ENCODE measurements at regions not wholly inside any gene's neighbourhood (a gene's known extent, or its start where the extent isn't known, plus 50 kb on each side); places are given as distances from the start of the nearest gene placed in this dataset.

- no peak overlapping the region for H3K9ac ChIP-seq (ENCODE audit: low read depth in 2 of 2, low read length in 2 of 2)
- TF ChIP-seq, protein P1, sequence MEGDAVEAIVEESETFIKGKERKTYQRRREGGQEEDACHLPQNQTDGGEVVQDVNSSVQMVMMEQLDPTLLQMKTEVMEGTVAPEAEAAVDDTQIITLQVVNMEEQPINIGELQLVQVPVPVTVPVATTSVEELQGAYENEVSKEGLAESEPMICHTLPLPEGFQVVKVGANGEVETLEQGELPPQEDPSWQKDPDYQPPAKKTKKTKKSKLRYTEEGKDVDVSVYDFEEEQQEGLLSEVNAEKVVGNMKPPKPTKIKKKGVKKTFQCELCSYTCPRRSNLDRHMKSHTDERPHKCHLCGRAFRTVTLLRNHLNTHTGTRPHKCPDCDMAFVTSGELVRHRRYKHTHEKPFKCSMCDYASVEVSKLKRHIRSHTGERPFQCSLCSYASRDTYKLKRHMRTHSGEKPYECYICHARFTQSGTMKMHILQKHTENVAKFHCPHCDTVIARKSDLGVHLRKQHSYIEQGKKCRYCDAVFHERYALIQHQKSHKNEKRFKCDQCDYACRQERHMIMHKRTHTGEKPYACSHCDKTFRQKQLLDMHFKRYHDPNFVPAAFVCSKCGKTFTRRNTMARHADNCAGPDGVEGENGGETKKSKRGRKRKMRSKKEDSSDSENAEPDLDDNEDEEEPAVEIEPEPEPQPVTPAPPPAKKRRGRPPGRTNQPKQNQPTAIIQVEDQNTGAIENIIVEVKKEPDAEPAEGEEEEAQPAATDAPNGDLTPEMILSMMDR (IDR thresholded peaks at IDR 0.05), result no peak
- intact Hi-C loops (cut with DNase I), result no loop called here
- DNase-seq, result no peak
- no peaks in the 10 kb centered on the region for H3K36me3 ChIP-seq
- H3K9me3 ChIP-seq, result no peaks in the 10 kb centered on the region
- H3K27me3 ChIP-seq, result no peaks in the 10 kb centered on the region
- H3K27ac ChIP-seq, result no peak overlapping the region
- no peak overlapping the region for H3K4me3 ChIP-seq
- no peaks in the 10 kb centered on the region for H3K4me1 ChIP-seq
Observed at GRCh38 chr5:60470881-60471280, 229.1 kb downstream of the DEPDC1B start.

DNA sequence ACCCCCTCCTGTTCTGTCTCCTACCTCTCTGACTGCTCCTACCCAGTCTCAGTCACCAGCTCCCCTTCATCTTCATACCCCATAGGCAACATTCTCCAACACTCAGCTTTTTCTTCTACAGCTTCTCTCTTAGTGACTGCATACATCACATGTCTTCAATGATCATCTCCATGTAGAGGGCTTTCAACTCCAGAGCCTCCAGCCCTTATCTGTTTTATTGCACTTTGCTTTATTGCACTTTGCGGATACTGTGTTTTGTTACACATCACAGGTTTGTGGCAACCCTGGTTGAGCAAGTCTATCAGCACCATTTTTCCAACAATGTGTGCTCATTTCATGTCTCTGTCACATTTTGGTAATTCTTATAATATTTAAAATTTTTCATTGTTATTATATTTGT, 230.7 kb downstream of the DEPDC1B start:
- Histone ChIP-seq H3K4me3 (no peak overlapping the region), H3K9ac (ENCODE audit: low read depth in 2 of 2, low read length in 2 of 2) (no peak overlapping the region), H3K4me1 (no peaks in the 10 kb centered on the region), H3K36me3 (no peaks in the 10 kb centered on the region), H3K27ac (no peak overlapping the region), H3K27me3 (no peaks in the 10 kb centered on the region), H3K9me3 (no peaks in the 10 kb centered on the region)
- no peak for DNase-seq
- intact Hi-C loops (cut with DNase I), result no loop called here
- TF ChIP-seq, protein P1 (IDR thresholded peaks at IDR 0.05), result no peak

GRCh38 chr5:60463179-60463868, 236.6 kb downstream of the DEPDC1B start:
- Histone ChIP-seq H3K36me3 (no peaks in the 10 kb centered on the region), H3K4me1 (no peaks in the 10 kb centered on the region), H3K4me3 (no peak overlapping the region), H3K27ac (no peak overlapping the region), H3K9me3 (no peaks in the 10 kb centered on the region), H3K9ac (ENCODE audit: low read depth in 2 of 2, low read length in 2 of 2) (no peak overlapping the region), H3K27me3 (no peaks in the 10 kb centered on the region)
- TF ChIP-seq, protein P1 (IDR thresholded peaks at IDR 0.05), result no peak
- DNase-seq, result no peak
- intact Hi-C loops (cut with DNase I), result no loop called here

DNA sequence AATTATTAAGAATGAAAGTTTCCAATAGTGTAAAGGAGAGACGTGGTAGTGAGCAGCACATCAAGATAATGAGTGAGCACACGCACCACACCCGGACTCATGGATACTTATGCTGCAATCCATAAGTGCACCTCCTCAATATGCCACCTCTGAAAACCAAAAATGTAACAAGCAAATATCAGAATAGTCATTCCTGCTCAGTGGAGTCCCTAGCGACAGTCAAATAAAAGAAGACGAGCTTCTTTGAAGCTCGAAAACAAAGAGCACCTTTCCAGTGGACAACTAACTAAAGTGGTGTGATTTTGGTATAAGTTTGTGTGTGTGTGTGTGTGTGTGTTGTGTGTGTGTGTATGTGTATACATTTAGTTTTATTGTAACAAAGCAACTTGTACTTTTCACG, 241.3 kb downstream of the DEPDC1B start:
- H3K4me3 ChIP-seq, result no peak overlapping the region
- H3K27me3 ChIP-seq, result no peaks in the 10 kb centered on the region
- no peak for DNase-seq
- H3K4me1 ChIP-seq, result no peaks in the 10 kb centered on the region
- intact Hi-C loops (cut with DNase I), result no loop called here
- H3K27ac ChIP-seq, result no peak overlapping the region
- H3K9ac ChIP-seq (ENCODE audit: low read depth in 2 of 2, low read length in 2 of 2), result no peak overlapping the region
- no peaks in the 10 kb centered on the region for H3K9me3 ChIP-seq
- TF ChIP-seq, protein P1 (IDR thresholded peaks at IDR 0.05), result no peak
- no peaks in the 10 kb centered on the region for H3K36me3 ChIP-seq

DNA sequence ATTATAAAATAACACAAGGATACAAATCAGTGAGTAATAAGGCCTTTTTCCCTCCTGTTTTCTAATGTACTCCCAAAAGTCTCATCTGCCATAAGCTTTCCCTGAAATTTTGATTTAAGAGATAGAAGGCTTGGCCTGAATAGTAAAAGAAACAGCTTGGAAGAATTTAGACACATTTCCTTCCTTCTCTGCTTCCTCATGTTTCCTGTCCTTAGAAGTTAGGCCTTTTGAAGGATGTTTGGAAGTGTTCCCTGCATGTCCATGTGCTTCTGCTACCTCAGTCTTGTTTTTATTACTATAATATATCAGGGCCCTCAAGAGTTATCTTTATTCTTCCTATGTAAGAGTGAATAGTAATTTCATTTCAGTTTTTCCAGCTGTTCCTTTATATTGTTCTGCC, 242.7 kb downstream of the DEPDC1B start:
- no peaks in the 10 kb centered on the region for H3K36me3 ChIP-seq
- H3K27me3 ChIP-seq, result no peaks in the 10 kb centered on the region
- no peaks in the 10 kb centered on the region for H3K4me1 ChIP-seq
- H3K9ac ChIP-seq (ENCODE audit: low read depth in 2 of 2, low read length in 2 of 2), result no peak overlapping the region
- no peak for DNase-seq
- H3K27ac ChIP-seq, result no peak overlapping the region
- intact Hi-C loops (cut with DNase I), result no loop called here
- TF ChIP-seq, protein P1 (IDR thresholded peaks at IDR 0.05), result no peak
- no peaks in the 10 kb centered on the region for H3K9me3 ChIP-seq
- H3K4me3 ChIP-seq, result no peak overlapping the region

Measured in colonic mucosa (tissue), 4 donors.